ENCODE measurements at regions not wholly inside any gene's neighbourhood (a gene's known extent, or its start where the extent isn't known, plus 50 kb on each side); places are given as distances from the start of the nearest gene placed in this dataset.

GRCh38 chr12:78611504-78611903, 253.1 kb upstream of the SYT1 start:
- DNase-seq: no peak

GRCh38 chr12:78612190-78612589, 252.4 kb upstream of the SYT1 start:
- no peak for DNase-seq

DNA sequence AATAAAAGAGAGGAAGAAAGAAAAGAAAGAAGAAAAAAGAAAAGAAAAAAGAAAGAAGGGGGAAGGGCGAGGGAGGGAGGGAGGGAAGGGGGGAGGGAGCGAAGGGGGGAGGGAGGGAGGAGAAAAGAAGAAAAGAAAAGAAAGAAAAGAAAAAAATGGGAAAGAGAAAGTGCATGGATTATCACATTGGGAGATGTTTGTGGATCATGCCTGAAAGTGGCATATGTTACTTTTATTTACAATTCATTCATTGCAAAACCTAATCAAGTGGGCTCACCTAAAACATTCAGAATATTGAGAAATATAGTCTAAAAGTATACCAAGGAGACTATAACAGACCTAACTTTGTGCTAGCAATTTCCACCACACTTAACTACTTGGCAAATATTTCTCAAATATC, 246.9 kb upstream of the SYT1 start:
- DNase-seq: no peak

GRCh38 chr12:78622529-78623195, 241.9 kb upstream of the SYT1 start:
- no peak for DNase-seq

DNA sequence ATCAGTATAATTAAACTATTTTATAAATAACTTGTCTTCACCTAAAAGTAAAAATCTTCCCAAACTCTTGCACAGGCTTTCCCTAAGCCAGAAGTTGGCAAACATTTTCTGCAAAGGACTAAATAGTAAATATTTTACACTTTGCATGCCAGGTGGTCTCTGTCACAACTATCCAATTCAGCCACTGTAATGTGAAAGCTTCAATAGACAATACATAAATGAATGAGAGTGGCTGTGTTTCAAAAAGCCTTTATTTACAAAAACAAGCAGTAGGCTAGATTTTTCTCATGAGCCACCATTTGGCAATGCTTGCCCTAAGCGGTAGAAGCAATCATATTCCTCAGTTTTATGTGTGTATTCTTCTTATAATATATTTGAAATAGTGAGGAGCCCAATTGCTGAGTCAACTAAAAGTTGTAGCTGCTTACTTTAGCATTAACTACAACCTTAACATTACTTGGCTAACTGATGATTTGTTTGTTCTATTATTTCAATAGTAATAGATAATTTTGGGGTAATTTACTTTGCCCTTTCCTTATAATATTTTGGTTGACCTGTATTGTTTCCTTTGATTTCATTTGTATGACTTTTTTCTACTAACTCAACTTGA, 236.0 kb upstream of the SYT1 start:
- no peak for DNase-seq

GRCh38 chr12:78636231-78636855, 228.2 kb upstream of the SYT1 start:
- DNase-seq: no peak

GRCh38 chr12:78641837-78642423, 222.6 kb upstream of the SYT1 start:
- no peak for DNase-seq

- DNase-seq: peak; percentile 6
Measured at GRCh38 chr12:78645956-78646355, 218.6 kb upstream of the SYT1 start.

DNA sequence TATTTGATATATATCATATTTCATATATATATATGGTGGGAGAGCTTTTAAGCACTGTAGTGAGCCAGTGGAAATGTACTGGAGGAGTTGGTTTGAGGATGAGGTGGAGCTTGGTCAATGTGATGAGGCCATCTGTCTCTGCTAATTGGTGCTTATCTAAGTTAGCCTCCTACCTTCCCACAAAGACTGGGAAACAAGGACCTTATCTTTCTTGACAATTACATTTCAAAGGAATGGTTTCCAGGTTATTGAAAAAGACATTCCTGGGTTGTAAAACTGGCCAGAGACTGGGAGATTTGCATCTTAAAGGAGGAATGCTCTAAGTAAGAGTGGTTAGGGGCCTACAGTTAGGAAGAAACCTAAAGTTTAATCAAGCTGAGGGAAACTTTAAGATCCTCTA, 212.8 kb upstream of the SYT1 start:
- DNase-seq: no peak

- no peak for DNase-seq
Measured at GRCh38 chr12:78666584-78666983, 198.0 kb upstream of the SYT1 start.

GRCh38 chr12:78671295-78671694, 193.3 kb upstream of the SYT1 start:
- no peak for DNase-seq

DNA sequence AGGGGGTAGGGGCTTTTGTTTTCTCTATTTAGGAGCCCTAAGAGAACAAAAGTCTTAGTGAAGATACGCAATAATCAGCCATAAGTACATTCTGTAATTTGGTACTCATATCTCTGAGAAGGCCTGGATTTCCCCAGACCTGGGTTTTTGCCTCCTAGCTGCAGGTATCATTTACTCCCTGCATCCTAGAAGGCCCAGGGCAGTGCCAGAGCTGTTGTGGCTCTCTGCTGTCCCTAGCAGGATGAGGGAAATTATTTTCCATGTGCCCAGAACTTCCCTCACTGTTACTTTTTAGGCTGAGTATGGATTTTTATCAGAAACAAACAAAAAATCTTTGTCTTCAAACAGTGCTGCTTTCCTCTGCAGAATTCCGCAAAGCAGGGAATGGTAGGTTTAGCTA, 192.5 kb upstream of the SYT1 start:
- DNase-seq: no peak

- no peak for DNase-seq
Measured at GRCh38 chr12:78674311-78675090, 190.1 kb upstream of the SYT1 start.

- DNase-seq: no peak
Measured at GRCh38 chr12:78680596-78680995, 184.0 kb upstream of the SYT1 start.

DNA sequence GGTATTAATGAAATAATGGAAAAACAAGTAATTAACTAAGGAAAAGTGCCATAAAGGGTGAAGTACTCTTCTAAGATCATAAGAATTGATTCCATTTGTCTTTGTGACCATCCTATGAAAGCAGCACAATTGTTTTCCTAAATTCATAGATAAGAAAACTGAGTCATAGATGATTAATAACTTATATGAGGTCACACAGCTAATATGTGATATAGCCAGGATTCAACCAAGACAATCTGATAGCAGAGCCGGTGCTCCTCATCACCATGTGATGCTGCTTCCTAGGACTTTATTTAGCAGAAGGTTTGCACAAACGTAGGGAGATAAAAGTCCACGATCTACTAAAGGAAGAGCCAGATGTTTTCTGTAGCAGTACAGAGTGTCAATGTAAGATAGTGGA, 181.5 kb upstream of the SYT1 start:
- no peak for DNase-seq

DNA sequence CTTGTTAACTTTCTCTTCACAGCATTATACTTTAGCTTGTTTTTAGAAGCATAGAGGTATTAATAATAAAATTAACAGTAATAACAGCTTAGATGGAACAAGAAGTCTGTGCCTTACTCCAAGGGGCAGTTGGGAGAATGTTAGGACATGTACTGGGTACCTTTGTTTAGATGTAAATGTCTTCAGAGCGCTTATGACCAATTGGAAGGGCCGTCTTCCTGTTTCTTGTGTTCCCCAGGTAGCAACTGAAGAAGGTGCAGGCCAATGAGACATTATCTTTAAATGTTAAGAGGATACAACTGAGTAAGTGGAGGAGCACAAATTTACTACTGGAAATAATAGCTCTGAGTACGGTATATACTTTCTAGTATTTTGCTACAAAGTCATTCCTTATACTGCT, 180.9 kb upstream of the SYT1 start:
- no peak for DNase-seq

- no peak for DNase-seq
Measured at GRCh38 chr12:78684419-78684818, 180.2 kb upstream of the SYT1 start.

- no peak for DNase-seq
Measured at GRCh38 chr12:78695749-78696148, 168.8 kb upstream of the SYT1 start.

GRCh38 chr12:78696267-78696666, 168.3 kb upstream of the SYT1 start:
- DNase-seq: no peak

DNA sequence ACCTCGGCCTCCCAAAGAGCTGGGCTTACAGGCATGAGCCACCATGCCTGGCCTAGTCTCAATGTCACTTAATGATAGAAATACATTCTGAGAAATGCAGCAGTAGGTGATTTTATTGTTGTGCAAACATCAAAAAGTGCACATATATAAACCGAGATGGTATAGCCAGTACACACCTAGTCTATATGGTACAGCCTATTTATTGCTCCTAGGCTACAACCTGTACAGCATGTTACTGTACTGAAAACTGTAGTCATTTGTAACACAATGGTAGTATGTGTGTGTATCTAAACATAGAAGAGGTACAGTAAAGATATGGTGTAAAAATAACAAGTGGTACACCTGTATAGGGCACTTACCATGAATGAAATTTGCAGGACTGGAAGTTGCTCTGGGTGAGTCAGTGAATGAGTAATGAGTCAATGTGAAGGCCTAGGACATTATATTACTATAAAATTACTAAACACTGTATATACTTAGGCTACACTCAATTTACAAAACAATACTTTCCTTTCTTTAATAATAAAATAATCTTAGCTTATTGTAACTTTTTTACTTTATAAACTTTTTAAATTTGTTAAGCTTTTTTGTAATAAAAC, 166.7 kb upstream of the SYT1 start:
- no peak for DNase-seq

DNA sequence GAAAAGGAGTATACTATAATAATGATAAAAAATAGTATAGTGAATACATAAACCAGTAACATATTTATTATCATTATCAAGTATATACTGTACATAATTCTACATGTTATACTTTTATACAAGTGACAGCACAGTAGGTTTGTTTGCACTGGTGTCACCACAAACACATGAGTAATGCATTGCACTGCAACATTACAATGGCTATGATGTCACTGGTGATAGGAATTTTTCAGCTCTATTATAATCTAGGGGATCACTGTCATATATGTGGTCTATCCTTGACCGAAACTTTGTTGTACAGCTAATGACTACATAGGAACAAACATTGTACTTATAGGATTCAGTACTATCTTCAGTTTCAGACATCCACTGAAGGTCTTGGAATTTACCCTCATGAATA, 165.8 kb upstream of the SYT1 start:
- no peak for DNase-seq

- DNase-seq: no peak
Measured at GRCh38 chr12:78700565-78700964, 164.0 kb upstream of the SYT1 start.

Measured in NCI-H2029 treated with DMSO at 0.1 percent for 48 hours (cell line).